ENCODE measurements at regions not wholly inside any gene's neighbourhood (a gene's known extent, or its start where the extent isn't known, plus 50 kb on each side); places are given as distances from the start of the nearest gene placed in this dataset.

GRCh38 chr3:94234177-94234788 lies 171.4 kb downstream of the NSUN3 start:
- Mint-ChIP-seq H3K4me1 (no peaks in the 10 kb centered on the region), H3K4me3 (no peak overlapping the region), H3K36me3 (no peaks in the 10 kb centered on the region), H3K9me3 (peaks cover 0 to 12% (median 9%) of the 10 kb centered on the region in 9 donors), H3K27me3 (peaks cover 0 to 5% (median 0%) of the 10 kb centered on the region in 5 donors), H3K27ac (no peak overlapping the region)
- peak in 1 of 10 donors; percentile 2 for DNase-seq
- no peak for ATAC-seq
- POLR2A ChIA-PET = no interaction called here

GRCh38 chr3:94241986-94242385 lies 179.1 kb downstream of the NSUN3 start:
- no peak for ATAC-seq
- no peaks in the 10 kb centered on the region for H3K36me3 Mint-ChIP-seq

GRCh38 chr3:94246171-94246570 lies 183.3 kb downstream of the NSUN3 start:
- ATAC-seq (no peak), DNase-seq (no peak)
- H3K9me3 Mint-ChIP-seq = peaks cover 0 to 4% (median 0%) of the 10 kb centered on the region in 9 donors
- H3K4me3 Mint-ChIP-seq = no peak overlapping the region
- no peak overlapping the region for H3K27ac Mint-ChIP-seq
- POLR2A ChIA-PET = no interaction called here
- H3K4me1 Mint-ChIP-seq = no peaks in the 10 kb centered on the region
- H3K27me3 Mint-ChIP-seq = peaks cover 9 to 26% (median 14%) of the 10 kb centered on the region in 5 donors
- no peaks in the 10 kb centered on the region for H3K36me3 Mint-ChIP-seq

More at GRCh38 chr3:94241986-94242385, 179.1 kb downstream of the NSUN3 start:
- no peak overlapping the region for H3K27ac Mint-ChIP-seq
- DNase-seq = no peak
- H3K4me1 Mint-ChIP-seq = no peaks in the 10 kb centered on the region
- POLR2A ChIA-PET = no interaction called here
- peaks cover 0 to 14% (median 0%) of the 10 kb centered on the region in 5 donors for H3K27me3 Mint-ChIP-seq
- H3K4me3 Mint-ChIP-seq = no peak overlapping the region
- H3K9me3 Mint-ChIP-seq = peaks cover 0 to 17% (median 6%) of the 10 kb centered on the region in 9 donors

GRCh38 chr3:94248042-94248441 lies 185.2 kb downstream of the NSUN3 start:
- POLR2A ChIA-PET = no interaction called here
- H3K27me3 Mint-ChIP-seq = peaks cover 11 to 33% (median 17%) of the 10 kb centered on the region in 5 donors
- no peaks in the 10 kb centered on the region for H3K9me3 Mint-ChIP-seq
- no peak overlapping the region for H3K27ac Mint-ChIP-seq
- ATAC-seq (no peak), DNase-seq (no peak)
- H3K36me3 Mint-ChIP-seq = no peaks in the 10 kb centered on the region
- H3K4me1 Mint-ChIP-seq = no peaks in the 10 kb centered on the region
- H3K4me3 Mint-ChIP-seq = no peak overlapping the region

- Mint-ChIP-seq H3K36me3 (no peaks in the 10 kb centered on the region), H3K4me1 (no peaks in the 10 kb centered on the region), H3K27me3 (peaks cover 11 to 36% (median 15%) of the 10 kb centered on the region in 5 donors), H3K4me3 (no peak overlapping the region), H3K27ac (no peak overlapping the region), H3K9me3 (no peaks in the 10 kb centered on the region)
- POLR2A ChIA-PET = no interaction called here
- ATAC-seq = peak in 1 of 2 donors; percentile 29
- peak in 9 of 10 donors; percentile 2 to 73 (median 35) for DNase-seq
Observed at GRCh38 chr3:94249491-94250079, 186.7 kb downstream of the NSUN3 start.

- no peaks in the 10 kb centered on the region for H3K9me3 Mint-ChIP-seq
- peaks cover 12 to 36% (median 15%) of the 10 kb centered on the region in 5 donors for H3K27me3 Mint-ChIP-seq
- no peak for ATAC-seq
- POLR2A ChIA-PET = no interaction called here
- no peak for DNase-seq
- H3K27ac Mint-ChIP-seq = no peak overlapping the region
- H3K36me3 Mint-ChIP-seq = no peaks in the 10 kb centered on the region
- no peak overlapping the region for H3K4me3 Mint-ChIP-seq
- H3K4me1 Mint-ChIP-seq = no peaks in the 10 kb centered on the region
Observed at GRCh38 chr3:94251566-94251965, 188.7 kb downstream of the NSUN3 start.

- no peaks in the 10 kb centered on the region for H3K36me3 Mint-ChIP-seq
- DNase-seq (no peak), ATAC-seq (no peak)
- POLR2A ChIA-PET = no interaction called here
- H3K4me3 Mint-ChIP-seq = no peak overlapping the region
- H3K9me3 Mint-ChIP-seq = no peaks in the 10 kb centered on the region
- H3K27me3 Mint-ChIP-seq = peaks cover 12 to 36% (median 14%) of the 10 kb centered on the region in 5 donors
- H3K27ac Mint-ChIP-seq = no peak overlapping the region
- no peaks in the 10 kb centered on the region for H3K4me1 Mint-ChIP-seq
Observed at GRCh38 chr3:94252316-94252715, 189.5 kb downstream of the NSUN3 start.

- no peaks in the 10 kb centered on the region for H3K36me3 Mint-ChIP-seq
- H3K4me3 Mint-ChIP-seq = no peak overlapping the region
- no peak for ATAC-seq
- POLR2A ChIA-PET = no interaction called here
- no peak overlapping the region for H3K27ac Mint-ChIP-seq
- no peak for DNase-seq
- peaks cover 1 to 28% (median 8%) of the 10 kb centered on the region in 5 donors for H3K27me3 Mint-ChIP-seq
- H3K9me3 Mint-ChIP-seq = no peaks in the 10 kb centered on the region
- H3K4me1 Mint-ChIP-seq = no peaks in the 10 kb centered on the region
Observed at GRCh38 chr3:94256888-94257813, 194.3 kb downstream of the NSUN3 start.

GRCh38 chr3:94258851-94259250 lies 196.0 kb downstream of the NSUN3 start:
- no peak overlapping the region for H3K27ac Mint-ChIP-seq
- H3K4me3 Mint-ChIP-seq = no peak overlapping the region
- H3K36me3 Mint-ChIP-seq = no peaks in the 10 kb centered on the region
- POLR2A ChIA-PET = no interaction called here
- DNase-seq (no peak), ATAC-seq (no peak)
- peaks cover 1 to 19% (median 6%) of the 10 kb centered on the region in 5 donors for H3K27me3 Mint-ChIP-seq
- no peaks in the 10 kb centered on the region for H3K4me1 Mint-ChIP-seq
- no peaks in the 10 kb centered on the region for H3K9me3 Mint-ChIP-seq

- H3K4me3 Mint-ChIP-seq = no peak overlapping the region
- ATAC-seq = no peak
Observed at GRCh38 chr3:94259291-94259690, 196.4 kb downstream of the NSUN3 start.

GRCh38 chr3:94269763-94270162 lies 206.9 kb downstream of the NSUN3 start:
- POLR2A ChIA-PET = no interaction called here
- H3K27me3 Mint-ChIP-seq = peaks cover 0 to 18% (median 2%) of the 10 kb centered on the region in 5 donors
- no peak overlapping the region for H3K4me3 Mint-ChIP-seq
- no peak overlapping the region for H3K27ac Mint-ChIP-seq
- ATAC-seq (no peak), DNase-seq (no peak)
- H3K36me3 Mint-ChIP-seq = no peaks in the 10 kb centered on the region
- no peaks in the 10 kb centered on the region for H3K9me3 Mint-ChIP-seq
- H3K4me1 Mint-ChIP-seq = no peaks in the 10 kb centered on the region

More at GRCh38 chr3:94259291-94259690, 196.4 kb downstream of the NSUN3 start:
- POLR2A ChIA-PET = no interaction called here
- DNase-seq = no peak
- H3K36me3 Mint-ChIP-seq = no peaks in the 10 kb centered on the region
- H3K27me3 Mint-ChIP-seq = peaks cover 1 to 17% (median 6%) of the 10 kb centered on the region in 5 donors
- no peak overlapping the region for H3K27ac Mint-ChIP-seq
- H3K9me3 Mint-ChIP-seq = no peaks in the 10 kb centered on the region
- no peaks in the 10 kb centered on the region for H3K4me1 Mint-ChIP-seq

- DNase-seq (no peak), ATAC-seq (no peak)
- no peaks in the 10 kb centered on the region for H3K36me3 Mint-ChIP-seq
- H3K27me3 Mint-ChIP-seq = peaks cover 0 to 2% (median 0%) of the 10 kb centered on the region in 5 donors
- H3K4me1 Mint-ChIP-seq = no peaks in the 10 kb centered on the region
- POLR2A ChIA-PET = no interaction called here
- no peak overlapping the region for H3K4me3 Mint-ChIP-seq
- no peaks in the 10 kb centered on the region for H3K9me3 Mint-ChIP-seq
- no peak overlapping the region for H3K27ac Mint-ChIP-seq
Observed at GRCh38 chr3:94272016-94272415, 209.2 kb downstream of the NSUN3 start.

- DNase-seq = no peak
- Mint-ChIP-seq H3K4me1 (no peaks in the 10 kb centered on the region), H3K4me3 (no peak overlapping the region), H3K27me3 (peaks cover 0 to 4% (median 0%) of the 10 kb centered on the region in 5 donors), H3K9me3 (no peaks in the 10 kb centered on the region), H3K27ac (no peak overlapping the region), H3K36me3 (no peaks in the 10 kb centered on the region)
- ATAC-seq = no peak
- POLR2A ChIA-PET = no interaction called here
Observed at GRCh38 chr3:94280958-94281357, 218.1 kb downstream of the NSUN3 start.
